ENCODE measurements at regions not wholly inside any gene's neighbourhood (a gene's known extent, or its start where the extent isn't known, plus 50 kb on each side); places are given as distances from the start of the nearest gene placed in this dataset.

- no peak for DNase-seq (ENCODE audit: low read depth)
- H3K4me3 ChIP-seq (ENCODE audit: low read depth, low read length): no peak overlapping the region
- no peak for TF ChIP-seq CTCF (IDR thresholded peaks at IDR 0.05; ENCODE audit: control insufficient read depth, extremely low read depth, insufficient read depth)
Measured at GRCh38 chr14:40944521-40944920, 662.2 kb upstream of the LRFN5 start.

GRCh38 chr14:40936861-40937260, 669.8 kb upstream of the LRFN5 start:
- H3K4me3 ChIP-seq (ENCODE audit: low read depth, low read length): no peak overlapping the region
- no peak for DNase-seq (ENCODE audit: low read depth)
- TF ChIP-seq CTCF (IDR thresholded peaks at IDR 0.05; ENCODE audit: control insufficient read depth, extremely low read depth, insufficient read depth): no peak

- no peak overlapping the region for H3K4me3 ChIP-seq (ENCODE audit: low read depth, low read length)
- DNase-seq (ENCODE audit: low read depth): no peak
- TF ChIP-seq CTCF (IDR thresholded peaks at IDR 0.05; ENCODE audit: control insufficient read depth, extremely low read depth, insufficient read depth): no peak
Measured at GRCh38 chr14:40920380-40920779, 686.3 kb upstream of the LRFN5 start.

- H3K4me3 ChIP-seq (ENCODE audit: low read depth, low read length): no peak overlapping the region
- no peak for DNase-seq (ENCODE audit: low read depth)
- no peak for TF ChIP-seq CTCF (IDR thresholded peaks at IDR 0.05; ENCODE audit: control insufficient read depth, extremely low read depth, insufficient read depth)
Measured at GRCh38 chr14:40911141-40911540, 695.5 kb upstream of the LRFN5 start.

- DNase-seq (ENCODE audit: low read depth): no peak
- no peak overlapping the region for H3K4me3 ChIP-seq (ENCODE audit: low read depth, low read length)
- no peak for TF ChIP-seq CTCF (IDR thresholded peaks at IDR 0.05; ENCODE audit: control insufficient read depth, extremely low read depth, insufficient read depth)
Measured at GRCh38 chr14:40909906-40910305, 696.8 kb upstream of the LRFN5 start.

GRCh38 chr14:40903709-40904108, 703.0 kb upstream of the LRFN5 start:
- no peak for TF ChIP-seq CTCF (IDR thresholded peaks at IDR 0.05; ENCODE audit: control insufficient read depth, extremely low read depth, insufficient read depth)
- no peak overlapping the region for H3K4me3 ChIP-seq (ENCODE audit: low read depth, low read length)
- DNase-seq (ENCODE audit: low read depth): no peak

- TF ChIP-seq CTCF (IDR thresholded peaks at IDR 0.05; ENCODE audit: control insufficient read depth, extremely low read depth, insufficient read depth): no peak
- DNase-seq (ENCODE audit: low read depth): no peak
- no peak overlapping the region for H3K4me3 ChIP-seq (ENCODE audit: low read depth, low read length)
Measured at GRCh38 chr14:40899435-40899834, 707.2 kb upstream of the LRFN5 start.

Measured in LNCaP clone FGC (cell line).